Aorta (tissue), 5 donors: ENCODE measurements at regions not wholly inside any gene's neighbourhood (a gene's known extent, or its start where the extent isn't known, plus 50 kb on each side); places are given as distances from the start of the nearest gene placed in this dataset.

Experiments used
- ATAC-seq: fragments of 200-7000 bp; cut with Tn5 transposase; one replicate; pipeline ENCODE4 v1.9.1; 2022; ENCODE audit warnings: moderate library complexity; ENCODE audit not compliant: low FRiP score
- DNase-seq, 2 donors: peaks; one replicate each; pipeline ENCODE4 v3.0.0-alpha.2; 2020
- H3K27ac ChIP-seq, 2 donors: one replicate each; pipeline ENCODE4 v1.5.1; 2013; ENCODE audit warnings: low read length in 2 of 2, mild to moderate bottlenecking in 2 of 2, moderate library complexity in 2 of 2, control low read depth in 1 of 2, inconsistent platforms in 1 of 2, low read depth in 1 of 2
- H3K27me3 ChIP-seq, 2 donors: one replicate each; pipeline ENCODE4 v1.6.1; 2013; ENCODE audit warnings: control low read depth in 1 of 2, low read length in 1 of 2, mild to moderate bottlenecking in 1 of 2, moderate library complexity in 1 of 2; ENCODE audit not compliant: insufficient read depth in 2 of 2, control insufficient read depth in 1 of 2
- H3K36me3 ChIP-seq, 2 donors: one replicate each; pipeline ENCODE4 v1.6.1; 2013; ENCODE audit warnings: control low read depth in 1 of 2, low read length in 1 of 2, mild to moderate bottlenecking in 1 of 2; ENCODE audit not compliant: insufficient read depth in 2 of 2, control insufficient read depth in 1 of 2
- H3K4me1 ChIP-seq, 2 donors: one replicate each; pipeline ENCODE4 v1.6.1; 2013; ENCODE audit warnings: low read length in 2 of 2, control low read depth in 1 of 2, mild to moderate bottlenecking in 1 of 2, moderate library complexity in 1 of 2; ENCODE audit not compliant: insufficient read depth in 2 of 2, control insufficient read depth in 1 of 2
- H3K4me3 ChIP-seq, 2 donors: one replicate each; pipeline ENCODE4 v1.5.1; 2013; ENCODE audit warnings: low read length in 2 of 2, control low read depth in 1 of 2, mild to moderate bottlenecking in 1 of 2
- H3K9me3 ChIP-seq: one replicate; pipeline ENCODE4 v1.6.1; 2013; ENCODE audit warnings: mild to moderate bottlenecking, low read length; ENCODE audit not compliant: control insufficient read depth
- WGBS, 2 donors: extraction: QIAGEN DNeasy Blood & Tissue Kit; methylation state at CpG; one replicate each; pipeline ENCODE4 v1.1.7; 2013; 5-methylcytosine and 5-hydroxymethylcytosine counted together
- intact Hi-C, 2 donors: fragments of 100-400 bp; cut with DNase I; formaldehyde crosslinking; loops; one replicate each; pipeline versions ENCODE4 v1.14.2 to v1.15.0; 2022
- donor health status: healthy with polysubstance abuse.
- donor health status: Bipolar disorder and iron deficiency.
- donor health status: DM: no; HTN: no; CAD: no.
- donor health status: DM: no; HTN: no; CAD: no.
- donor health status: DM: yes; HTN: yes; CAD: no.

GRCh38 chr12:105741786-105742566 lies 396.8 kb downstream of the NUAK1 start:
- H3K27ac ChIP-seq = peak overlapping the region; percentile 69 to 80
- no peaks in the 10 kb centered on the region for H3K9me3 ChIP-seq
- DNase-seq = peak in 1 of 2 donors; percentile 55
- H3K36me3 ChIP-seq = no peaks in the 10 kb centered on the region
- H3K4me1 ChIP-seq = peaks cover 13 to 16% of the 10 kb centered on the region in 2 donors
- intact Hi-C loops = loop anchor here (10.0 kb wide), 3 partner anchors 223 to 393 kb away; partner anchors contain the start of gene NUAK1 (in 1 of the 2)
- WGBS, 2 donors = 7 to 10% methylated on average over 9 of the region's 9 CpGs
- ATAC-seq = peak; percentile 64
- H3K4me3 ChIP-seq = no peak overlapping the region
- no peaks in the 10 kb centered on the region for H3K27me3 ChIP-seq

- intact Hi-C loops = loop anchor here (10.0 kb wide), 3 partner anchors 222 to 392 kb away; partner anchors contain the start of gene NUAK1 (in 1 of the 2)
- Histone ChIP-seq H3K4me1 (peaks cover 13 to 16% of the 10 kb centered on the region in 2 donors), H3K27ac (peak overlapping the region; percentile 23 to 59), H3K4me3 (no peak overlapping the region), H3K36me3 (no peaks in the 10 kb centered on the region), H3K27me3 (no peaks in the 10 kb centered on the region), H3K9me3 (no peaks in the 10 kb centered on the region)
- DNase-seq = no peak
- WGBS, 2 donors = 51 to 60% methylated on average over 3 of the region's 3 CpGs
- ATAC-seq = peak; percentile 21
Measured at GRCh38 chr12:105742567-105742874, 396.2 kb downstream of the NUAK1 start.

GRCh38 chr12:105744371-105745058 lies 394.2 kb downstream of the NUAK1 start:
- H3K27ac ChIP-seq = peak overlapping the region in 1 of 2 donors; percentile 67
- no peaks in the 10 kb centered on the region for H3K36me3 ChIP-seq
- 49 to 61% methylated on average over 4 of the region's 4 CpGs for WGBS, 2 donors
- DNase-seq (no peak), ATAC-seq (no peak)
- intact Hi-C loops = loop anchor here (5.0 to 10.0 kb wide), 4 partner anchors 220 to 393 kb away; partner anchors contain the start of gene NUAK1 (in 2 of the 2)
- H3K4me1 ChIP-seq = peaks cover 15 to 21% of the 10 kb centered on the region in 2 donors
- H3K27me3 ChIP-seq = no peaks in the 10 kb centered on the region
- H3K9me3 ChIP-seq = no peaks in the 10 kb centered on the region
- H3K4me3 ChIP-seq = no peak overlapping the region

GRCh38 chr12:105745811-105746210 lies 392.9 kb downstream of the NUAK1 start:
- Histone ChIP-seq H3K36me3 (no peaks in the 10 kb centered on the region), H3K4me3 (no peak overlapping the region), H3K4me1 (peaks cover 11 to 18% of the 10 kb centered on the region in 2 donors), H3K27ac (no peak overlapping the region), H3K27me3 (no peaks in the 10 kb centered on the region), H3K9me3 (no peaks in the 10 kb centered on the region)
- WGBS, 2 donors = 3 to 26% methylated on average over 4 of the region's 4 CpGs
- no peak for ATAC-seq
- no peak for DNase-seq
- intact Hi-C loops = loop anchor here (5.0 to 10.0 kb wide), 4 partner anchors 219 to 391 kb away; partner anchors contain the start of gene NUAK1 (in 2 of the 2)

- Histone ChIP-seq H3K4me3 (no peak overlapping the region), H3K4me1 (peaks cover 5 to 9% of the 10 kb centered on the region in 2 donors), H3K27me3 (no peaks in the 10 kb centered on the region), H3K9me3 (no peaks in the 10 kb centered on the region), H3K27ac (peak overlapping the region; percentile 83 to 96), H3K36me3 (no peaks in the 10 kb centered on the region)
- ATAC-seq = peak; percentile 79
- peak; percentile 87 for DNase-seq
- intact Hi-C loops = loop anchor here (2.0 to 10.0 kb wide), 5 partner anchors 42 to 388 kb away; partner anchors contain the start of gene NUAK1 (in 2 of the 2)
- 1 to 5% methylated on average over 9 of the region's 9 CpGs for WGBS, 2 donors
Measured at GRCh38 chr12:105748806-105749600, 389.8 kb downstream of the NUAK1 start.

- Histone ChIP-seq H3K9me3 (no peaks in the 10 kb centered on the region), H3K27ac (peak overlapping the region; percentile 82 to 83), H3K36me3 (no peaks in the 10 kb centered on the region), H3K4me1 (peaks cover 5 to 8% of the 10 kb centered on the region in 2 donors), H3K4me3 (no peak overlapping the region), H3K27me3 (no peaks in the 10 kb centered on the region)
- WGBS, 2 donors = 94 to 98% methylated on average over 2 of the region's 2 CpGs
- intact Hi-C loops = loop anchor here in 1 of 2 donors (10.0 kb wide), 1 partner anchor 65 kb away; no protein-coding TSS in a partner anchor
- ATAC-seq = no peak
- no peak for DNase-seq
Measured at GRCh38 chr12:105750096-105750495, 388.7 kb downstream of the NUAK1 start.

GRCh38 chr12:105754313-105754712 lies 384.4 kb downstream of the NUAK1 start:
- no peak for DNase-seq
- Histone ChIP-seq H3K9me3 (no peaks in the 10 kb centered on the region), H3K4me1 (no peaks in the 10 kb centered on the region), H3K36me3 (no peaks in the 10 kb centered on the region), H3K27me3 (no peaks in the 10 kb centered on the region), H3K27ac (no peak overlapping the region), H3K4me3 (no peak overlapping the region)
- intact Hi-C loops = loop anchor here in 1 of 2 donors (10.0 kb wide), 1 partner anchor 60 kb away; no protein-coding TSS in a partner anchor
- WGBS, 2 donors = 25 to 31% methylated on average over 8 of the region's 8 CpGs
- no peak for ATAC-seq

GRCh38 chr12:105756961-105757360 lies 381.8 kb downstream of the NUAK1 start:
- Histone ChIP-seq H3K4me3 (no peak overlapping the region), H3K36me3 (no peaks in the 10 kb centered on the region), H3K4me1 (no peaks in the 10 kb centered on the region), H3K27ac (no peak overlapping the region), H3K9me3 (no peaks in the 10 kb centered on the region), H3K27me3 (no peaks in the 10 kb centered on the region)
- DNase-seq = no peak
- intact Hi-C loops = loop anchor here in 1 of 2 donors (10.0 kb wide), 1 partner anchor 58 kb away; no protein-coding TSS in a partner anchor
- ATAC-seq = no peak
- 85 to 98% methylated on average over 4 of the region's 4 CpGs for WGBS, 2 donors
